K562 (cell line): ENCODE measurements at regions not wholly inside any gene's neighbourhood (a gene's known extent, or its start where the extent isn't known, plus 50 kb on each side); places are given as distances from the start of the nearest gene placed in this dataset.

ENCODE experiments used
- ATF4 ChIP-seq: fragments of 450-650 bp; formaldehyde crosslinking; IDR thresholded peaks from 2 replicates; pipeline ENCODE4 v1.4.0; 2022; ENCODE audit warnings: mild to moderate bottlenecking, moderate library complexity
- CHCHD3 ChIP-seq: fragments of 250-450 bp; sonication (Bioruptor Pico); IDR thresholded peaks from 2 replicates; pipeline ENCODE4 v2.1.2; 2022; ENCODE audit warnings: mild to moderate bottlenecking
- JUND ChIP-seq, 2 experiments: IDR thresholded peaks; 2 replicates in 1 of 2; 3 replicates in 1 of 2; pipeline ENCODE4 v1.6.1; 2011; ENCODE audit warnings: borderline replicate concordance in 2 of 2, low read depth in 2 of 2, low read length in 2 of 2, improper control_type of control experiment in 1 of 2, missing biosample characterization in 1 of 2, missing genetic modification characterization in 1 of 2, missing genetic modification reagents in 1 of 2
- NR4A1 ChIP-seq, 2 experiments: fragments of 250-450 bp in 1 of 2; fragments of 450-650 bp in 1 of 2; sonication (Bioruptor Pico) in 1 of 2; IDR thresholded peaks; 2 replicates each; pipeline versions ENCODE4 v1.4.0 to v1.6.1; 2016 to 2020; ENCODE audit warnings: mild to moderate bottlenecking in 2 of 2, missing compliant biosample characterization in 1 of 2, missing genetic modification characterization in 1 of 2, moderate library complexity in 1 of 2
- OTX1 ChIP-seq: fragments of 450-650 bp; formaldehyde crosslinking; IDR thresholded peaks from 2 replicates; pipeline ENCODE4 v1.4.0; 2022; ENCODE audit warnings: mild to moderate bottlenecking
- PHB ChIP-seq: fragments of 250-450 bp; sonication (Bioruptor Pico); IDR thresholded peaks from 2 replicates; pipeline ENCODE4 v1.5.0; 2021
- POLR2H ChIP-seq: IDR thresholded peaks from 2 replicates; pipeline ENCODE4 v1.6.1; 2016; ENCODE audit warnings: missing genetic modification characterization, low read depth, mild to moderate bottlenecking, control low read depth, missing compliant biosample characterization, moderate library complexity
- SAFB2 ChIP-seq: fragments of 200-400 bp; formaldehyde crosslinking; IDR thresholded peaks from 2 replicates; pipeline ENCODE4 v1.6.1; 2018; ENCODE audit warnings: borderline replicate concordance, low read length, low read depth, moderate library complexity; ENCODE audit not compliant: severe bottlenecking
- SFPQ ChIP-seq: fragments of 200-400 bp; formaldehyde crosslinking; IDR thresholded peaks from 2 replicates; pipeline ENCODE4 v1.6.1; 2017; ENCODE audit warnings: mild to moderate bottlenecking, low read depth, low read length, moderate library complexity
- SREBF2 ChIP-seq: sonication (generic); formaldehyde crosslinking; IDR thresholded peaks from 2 replicates; pipeline ENCODE4 v1.4.0; 2020; ENCODE audit warnings: mild to moderate bottlenecking, missing genetic modification reagents
- SRF ChIP-seq, 2 experiments: fragments of 250-450, 450-650 bp in 1 of 2; sonication (Bioruptor Pico) in 1 of 2; sonication (generic) in 1 of 2; formaldehyde crosslinking; IDR thresholded peaks; 2 replicates each; pipeline versions ENCODE4 v1.5.0 to v1.5.1; 2020 to 2022; ENCODE audit warnings: mild to moderate bottlenecking in 1 of 2, missing genetic modification reagents in 1 of 2
- ZNF407 ChIP-seq: fragments of 450-650 bp; IDR thresholded peaks from 2 replicates; pipeline ENCODE4 v1.6.1; 2016; ENCODE audit warnings: low read depth
- ZNF584 ChIP-seq: fragments of 200-800 bp; sonication (Bioruptor generic); IDR thresholded peaks from 2 replicates; pipeline ENCODE4 v1.6.1; 2016; ENCODE audit warnings: low read depth, mild to moderate bottlenecking, missing genetic modification characterization, missing compliant biosample characterization
- ZNF830 ChIP-seq: fragments of 250-450 bp; sonication (Bioruptor Pico); IDR thresholded peaks from 2 replicates; pipeline ENCODE4 v1.5.0; 2021; ENCODE audit warnings: mild to moderate bottlenecking

- TF ChIP-seq ATF4 (CRISPR knock-in tag) (peak; percentile 25), OTX1 (no peak), PHB (no peak), SFPQ (no peak), SREBF2 (CRISPR knock-in tag) (no peak), ZNF830 (CRISPR knock-in tag) (no peak), SAFB2 (no peak), NR4A1 (CRISPR knock-in tag; IDR thresholded peaks at IDR 0.05) (no peak), NR4A1 (tag; IDR thresholded peaks at IDR 0.05) (peak; percentile 62; the same call in 1 of the 2 replicates), CHCHD3 (CRISPR knock-in tag) (0 out of 2 replicates have a peak, but pooled peaks have one; percentile 23), POLR2H (tag) (no peak), ZNF407 (no peak), SRF (CRISPR knock-in tag; IDR thresholded peaks at IDR 0.05) (0 out of 4 replicates have a peak, but pooled peaks of 1 of the 2 experiments have one; percentile 27), JUND (IDR thresholded peaks at IDR 0.05; ENCODE audit: borderline replicate concordance, low read depth, low read length) (0 out of 2 replicates have a peak, but pooled peaks have one; percentile 27), JUND (tag; IDR thresholded peaks at IDR 0.05; ENCODE audit: borderline replicate concordance, low read depth, low read length) (no peak; the same call in 1 of the 3 replicates), ZNF584 (CRISPR knock-in tag) (peak; percentile 34)
Measured at GRCh38 chr4:10186228-10187214, 69.9 kb upstream of the WDR1 start (continued).
